Esophagus mucosa (tissue), 1 donor: ENCODE measurements at regions not wholly inside any gene's neighbourhood (a gene's known extent, or its start where the extent isn't known, plus 50 kb on each side); places are given as distances from the start of the nearest gene placed in this dataset.
A peak's percentile ranks its signal among the peaks of the same experiment; 100 is the strongest.

Experiments
- ATAC-seq: fragments of 200-7000 bp; cut with Tn5 transposase; one replicate; pipeline ENCODE4 v1.9.1; 2020
- donor health status: DM: yes; HTN: yes; CAD: no.

DNA sequence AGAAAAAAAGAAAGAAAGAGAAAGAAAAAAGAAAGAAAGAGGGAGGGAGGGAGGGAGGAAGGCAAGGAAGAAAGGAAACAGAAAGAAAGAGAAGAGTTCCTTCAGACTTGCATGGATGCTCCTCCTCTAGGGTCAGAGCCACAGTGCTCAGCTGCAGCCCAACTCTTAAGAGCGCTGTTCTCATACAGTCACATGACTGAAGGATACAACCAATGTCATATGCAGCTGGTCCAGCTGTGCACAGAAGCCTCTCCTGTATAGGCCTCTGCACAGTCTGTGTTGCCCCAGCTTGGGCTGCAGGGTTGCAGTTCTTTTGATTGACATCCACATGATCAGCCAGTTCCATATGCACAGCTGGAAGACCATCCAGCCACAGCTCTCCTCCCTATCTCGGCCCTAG is 86.8 kb upstream of the CTNNB1 start:
- ATAC-seq: no peak

DNA sequence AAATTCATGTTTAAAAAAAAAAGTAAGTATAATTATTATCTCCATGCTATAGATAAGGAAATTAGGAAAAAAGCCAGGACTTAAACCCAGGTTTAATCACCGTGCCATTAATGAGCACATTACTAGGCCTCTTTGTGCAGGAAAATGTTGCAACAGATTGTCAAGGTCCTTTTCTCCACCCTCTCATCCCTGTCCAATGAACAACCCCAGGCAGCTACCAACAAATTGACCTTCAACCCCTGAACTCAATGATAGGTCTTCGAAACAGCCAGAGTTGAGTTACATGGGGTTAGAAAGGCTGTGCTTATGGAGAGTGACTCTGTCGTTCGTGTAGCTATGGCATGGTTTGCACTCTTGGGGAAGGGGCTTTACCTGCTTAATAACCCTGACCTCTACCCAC is 84.2 kb upstream of the CTNNB1 start:
- ATAC-seq: no peak

DNA sequence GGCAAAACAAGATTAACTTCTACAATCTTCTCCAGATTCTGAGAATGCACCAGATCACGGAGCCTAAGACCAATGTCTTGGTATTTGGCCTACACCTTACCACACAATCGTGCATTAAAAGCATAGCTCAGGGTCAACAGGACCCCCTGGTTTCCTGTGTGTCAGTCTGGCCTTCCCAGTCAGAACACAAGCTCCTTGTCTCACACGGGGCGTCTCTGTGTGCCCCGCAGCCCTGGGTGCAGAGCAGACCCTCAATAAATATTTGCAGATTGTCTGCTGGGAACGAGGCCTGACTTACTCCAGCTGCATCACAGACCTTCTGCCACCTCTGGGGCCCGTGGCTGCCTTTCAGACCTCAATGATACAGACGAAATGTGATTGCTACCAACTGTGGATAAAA is 82.5 kb upstream of the CTNNB1 start:
- no peak for ATAC-seq

DNA sequence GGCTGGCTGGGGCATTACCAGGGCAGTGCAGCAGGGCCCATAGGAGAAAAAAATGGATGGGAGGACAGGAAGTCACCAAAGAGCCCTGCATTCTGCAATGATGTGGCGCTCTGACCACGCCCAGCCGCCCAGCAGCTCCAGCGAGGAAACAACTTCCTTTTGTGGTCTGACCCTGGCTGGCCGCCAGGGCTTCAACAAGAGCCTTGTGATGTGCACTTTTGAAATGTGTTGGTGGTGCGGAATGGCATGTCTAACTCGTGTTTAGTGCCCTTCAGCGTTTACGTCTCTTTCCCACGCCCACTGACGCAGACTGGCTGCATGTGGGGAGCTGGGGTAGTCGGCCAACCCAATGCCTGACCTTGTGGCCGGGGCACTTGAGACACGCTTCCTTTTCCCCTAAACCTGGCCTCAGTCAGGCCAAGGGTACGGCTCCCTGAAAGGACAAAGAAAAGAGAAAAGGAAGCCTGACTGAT is 81.9 kb upstream of the CTNNB1 start:
- ATAC-seq: peak; percentile 88

DNA sequence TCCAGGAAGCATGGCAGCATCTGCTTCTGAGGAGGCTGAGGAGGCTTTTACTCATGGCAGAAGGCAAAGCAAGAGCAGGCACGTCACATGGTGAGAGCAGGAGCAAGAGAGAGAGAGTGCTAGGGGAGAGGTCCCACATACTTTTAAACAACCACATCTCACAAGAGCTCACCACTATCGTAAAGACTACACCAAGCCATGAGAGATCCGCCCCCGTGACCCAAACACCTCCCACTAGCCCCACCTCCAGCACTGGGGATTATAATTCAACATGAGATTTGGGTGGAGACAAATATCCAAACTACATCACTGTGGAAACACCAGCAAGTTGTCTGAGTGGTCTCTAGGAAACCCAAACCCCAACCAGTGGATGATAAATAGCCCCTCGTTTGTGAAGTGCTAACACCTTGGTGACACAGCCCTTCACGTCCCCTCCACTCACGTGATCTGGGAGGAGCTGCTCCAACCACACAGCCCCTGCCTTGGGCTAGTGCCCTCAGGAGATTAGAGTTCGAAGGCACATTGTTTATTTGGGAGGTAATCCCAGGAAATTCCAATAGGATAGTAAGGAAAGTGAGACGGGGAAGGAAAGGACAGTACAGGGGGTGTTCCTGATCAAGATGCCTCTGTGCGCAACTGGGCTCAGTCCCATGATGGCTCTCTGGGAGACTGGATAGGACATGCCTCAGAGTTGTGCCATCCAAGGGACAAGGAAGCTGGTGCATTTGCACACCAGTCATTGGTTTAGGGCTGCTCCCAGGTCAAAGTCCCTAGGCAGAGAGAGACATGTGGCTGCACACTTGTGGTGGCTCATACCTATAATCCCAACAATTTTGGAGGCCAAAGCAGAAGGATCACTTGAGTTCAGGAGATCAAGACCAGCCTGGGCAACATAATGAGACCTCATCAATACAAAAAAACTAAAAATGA is 80.6 kb upstream of the CTNNB1 start:
- no peak for ATAC-seq

DNA sequence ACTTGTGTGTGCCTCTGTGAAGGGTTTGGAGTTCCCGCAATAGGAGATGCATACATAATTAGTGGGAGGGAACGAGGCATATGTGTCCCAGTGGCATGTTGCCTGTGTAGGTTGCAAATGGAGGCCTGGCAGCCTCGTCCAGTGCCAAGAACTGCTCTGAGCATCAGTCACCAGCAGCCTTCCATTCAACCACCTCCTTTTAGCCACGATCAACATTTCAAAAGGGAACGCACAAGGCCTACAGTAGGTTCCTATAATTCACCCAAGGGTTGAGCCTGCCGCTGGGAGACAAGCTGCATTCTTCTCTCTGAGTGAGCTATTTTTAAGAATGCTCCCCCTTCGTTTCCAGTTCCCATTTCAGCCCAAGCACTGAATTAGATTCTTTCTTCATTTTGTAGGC is 78.8 kb upstream of the CTNNB1 start:
- no peak for ATAC-seq

DNA sequence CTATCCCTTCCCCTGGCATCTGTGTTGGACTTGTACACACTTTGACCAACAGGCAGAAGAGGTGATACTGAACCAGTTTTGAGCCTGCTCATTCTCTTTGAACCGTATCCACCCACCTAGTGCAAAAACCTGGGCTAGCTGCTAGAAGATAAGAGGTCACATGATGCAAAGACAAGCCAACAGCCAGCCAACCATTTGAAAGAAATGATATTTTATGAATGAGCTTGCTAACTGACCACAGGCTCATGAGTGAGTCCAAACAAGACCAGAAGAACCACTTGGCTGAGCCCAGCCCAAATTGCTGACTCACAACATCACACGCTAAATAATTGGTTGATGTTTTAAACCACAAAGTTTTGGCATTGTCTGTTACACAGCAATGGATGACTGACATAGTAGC is 74.0 kb upstream of the CTNNB1 start:
- no peak for ATAC-seq

DNA sequence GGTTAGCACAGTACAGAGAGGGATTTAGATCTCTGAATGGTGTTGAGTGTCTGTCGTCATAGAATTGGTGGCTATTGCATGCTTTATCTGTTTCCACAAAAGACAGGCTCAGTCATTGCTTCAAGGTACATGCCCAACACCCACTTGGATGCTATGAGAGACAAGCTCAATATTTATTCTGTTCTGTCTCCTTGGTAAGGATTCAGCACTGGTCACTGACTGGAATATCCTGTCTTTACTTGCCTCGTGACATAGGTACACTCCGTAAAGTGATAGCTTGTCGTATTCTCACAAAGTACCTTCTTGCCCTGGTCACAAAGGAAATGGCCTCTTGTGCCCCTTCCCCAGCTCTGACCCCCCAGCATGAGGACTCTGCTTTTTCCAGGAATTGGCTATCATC is 72.8 kb upstream of the CTNNB1 start:
- ATAC-seq: no peak

DNA sequence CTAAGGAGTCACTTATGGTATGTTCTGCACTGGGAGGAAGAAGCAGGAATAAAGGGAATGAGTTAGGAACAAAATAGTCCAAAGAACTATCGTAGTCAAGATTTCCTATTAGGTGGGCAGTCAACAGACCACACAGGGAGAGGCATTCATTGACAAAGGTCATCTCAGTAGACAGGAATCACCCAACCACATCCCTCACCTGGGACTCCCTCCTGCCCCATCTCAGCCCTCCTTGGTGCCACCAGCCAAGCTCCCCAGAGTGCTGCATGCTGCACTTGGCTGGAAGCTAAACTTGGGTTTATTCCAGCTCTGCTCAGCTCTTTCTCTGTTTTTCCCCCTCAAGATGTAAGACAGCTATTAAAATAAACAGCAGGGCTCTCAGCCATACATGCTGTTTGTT is 72.3 kb upstream of the CTNNB1 start:
- no peak for ATAC-seq

DNA sequence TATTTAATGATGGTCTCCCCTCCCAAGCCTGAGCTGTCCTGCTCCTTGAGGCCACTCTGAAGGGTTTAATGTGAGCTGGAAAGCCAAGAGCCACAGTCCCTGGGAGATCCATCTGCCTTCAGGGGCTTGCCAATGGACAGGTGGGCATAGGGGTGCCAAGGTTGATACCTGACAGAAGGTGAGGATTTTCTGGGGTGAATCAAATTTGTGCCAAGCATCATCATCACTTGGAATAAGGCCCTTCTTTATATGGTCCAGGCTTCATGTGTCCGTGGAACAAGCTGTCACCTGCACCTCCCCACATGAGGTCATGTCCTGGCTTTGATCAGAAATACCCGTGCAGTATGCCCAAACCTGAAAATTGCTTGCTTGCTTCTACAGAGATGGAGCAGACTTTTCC is 71.9 kb upstream of the CTNNB1 start:
- no peak for ATAC-seq

DNA sequence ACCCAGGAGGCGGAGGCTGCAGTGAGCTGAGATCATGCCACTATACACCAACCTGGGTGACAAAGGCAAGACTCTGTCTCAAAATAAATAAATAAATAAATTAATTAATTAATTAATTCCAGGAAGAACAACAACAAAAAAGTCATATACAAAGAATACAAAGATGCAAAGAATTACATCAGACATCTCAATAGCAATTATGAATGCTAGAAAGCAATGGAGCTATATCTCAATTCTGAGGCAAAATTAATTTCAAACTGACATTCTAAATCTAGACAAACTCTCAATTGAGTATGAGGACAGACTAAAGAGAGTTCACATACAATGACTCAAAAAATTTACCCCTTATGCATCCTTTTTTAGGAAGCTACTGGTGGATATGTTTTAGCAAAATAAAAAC is 69.6 kb upstream of the CTNNB1 start:
- ATAC-seq: no peak

DNA sequence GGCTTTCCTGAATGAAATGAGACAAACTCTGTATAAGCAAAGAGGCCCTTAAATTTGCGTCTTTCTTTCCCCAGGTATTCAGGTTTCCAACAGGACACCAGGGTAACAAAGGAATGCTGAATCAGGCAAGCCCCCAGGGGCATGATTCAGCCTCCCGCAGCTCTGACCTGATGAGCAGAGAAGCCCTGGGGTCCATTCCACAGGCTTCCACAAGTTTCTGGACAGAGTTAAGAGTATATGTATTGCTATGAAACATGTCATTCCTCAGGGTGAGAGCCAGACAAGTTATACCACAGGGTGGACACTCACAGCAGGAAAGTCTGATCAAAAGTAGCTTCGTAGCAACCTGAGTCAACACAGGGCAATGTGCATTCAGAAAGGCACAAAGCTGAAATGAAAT is 68.1 kb upstream of the CTNNB1 start:
- no peak for ATAC-seq

DNA sequence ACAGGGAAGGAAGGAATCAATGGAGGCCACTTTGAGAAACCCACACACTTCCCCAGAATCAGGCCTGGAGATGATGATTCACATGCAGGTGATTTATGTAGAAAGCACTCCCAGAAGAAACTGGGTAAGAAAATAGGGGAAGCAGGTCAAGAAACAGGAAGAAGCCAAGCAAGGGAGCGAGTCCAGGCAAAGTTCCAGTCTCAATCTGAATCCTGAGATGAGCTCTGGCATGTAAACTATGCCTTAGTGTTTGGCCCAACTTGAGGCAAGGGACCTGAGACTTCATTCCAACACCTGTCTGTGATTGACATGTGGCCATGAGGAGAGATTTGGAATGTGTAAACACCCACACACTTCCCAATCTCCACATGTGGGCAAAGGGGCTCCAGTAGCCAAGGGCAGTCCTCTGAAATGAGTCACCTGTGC is 61.6 kb upstream of the CTNNB1 start:
- peak; percentile 29 for ATAC-seq

DNA sequence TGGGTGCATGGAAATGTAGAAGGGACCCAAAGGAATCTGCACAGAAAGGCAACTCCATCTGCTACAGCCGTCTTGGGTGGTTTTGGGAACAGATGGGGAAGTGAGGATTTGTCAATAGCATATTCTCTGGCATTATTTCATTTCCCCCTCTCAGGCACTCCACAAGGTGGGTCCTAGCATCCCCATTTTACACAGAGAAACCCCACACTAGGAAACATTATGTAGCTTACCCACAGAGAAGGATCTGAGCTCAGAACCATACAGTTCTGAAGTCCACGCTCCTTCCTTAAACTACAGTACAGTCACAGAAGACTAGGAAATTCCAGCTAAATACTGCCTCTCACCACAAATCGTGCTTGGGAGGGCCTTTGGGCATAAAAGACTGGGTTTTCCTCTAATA is 61.2 kb upstream of the CTNNB1 start:
- ATAC-seq: no peak

DNA sequence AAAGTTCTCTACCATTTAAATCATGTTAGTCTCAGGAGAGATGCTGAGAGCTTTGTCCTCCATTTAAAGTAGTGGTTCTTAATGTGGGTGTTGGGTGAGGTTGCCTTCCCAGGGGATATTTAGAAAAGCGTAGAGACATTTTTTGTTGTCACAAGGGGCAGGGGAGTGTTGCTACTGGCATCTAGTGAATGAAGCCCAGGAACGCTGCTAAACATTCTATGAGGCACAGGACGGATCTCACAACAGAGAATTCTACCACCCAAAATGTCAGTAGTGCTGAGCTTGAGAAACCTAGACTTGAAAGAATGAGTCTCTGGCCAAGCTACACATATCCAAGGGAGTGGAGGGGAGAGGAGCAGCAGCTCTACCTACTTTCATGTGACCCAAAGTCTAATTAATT is 60.7 kb upstream of the CTNNB1 start:
- ATAC-seq: no peak

DNA sequence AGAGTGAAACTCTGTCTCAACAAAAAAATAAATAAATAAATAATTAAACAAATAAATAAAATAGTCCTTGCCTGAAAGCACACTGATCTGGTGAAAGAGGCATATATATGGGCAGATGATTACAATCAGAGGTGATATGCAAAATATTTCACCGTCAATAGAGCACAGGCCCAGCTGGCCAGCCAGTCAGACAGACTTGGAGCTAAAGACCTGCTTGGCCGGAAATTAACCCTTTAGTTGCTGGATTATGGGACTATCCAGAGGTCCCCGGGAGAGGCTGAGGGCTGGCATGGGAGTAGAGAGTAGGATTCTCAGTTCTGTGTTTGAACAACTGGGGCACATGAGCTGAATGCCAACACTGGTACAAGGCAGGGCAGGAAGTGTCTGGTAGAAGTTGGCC is 59.1 kb upstream of the CTNNB1 start:
- ATAC-seq: no peak

DNA sequence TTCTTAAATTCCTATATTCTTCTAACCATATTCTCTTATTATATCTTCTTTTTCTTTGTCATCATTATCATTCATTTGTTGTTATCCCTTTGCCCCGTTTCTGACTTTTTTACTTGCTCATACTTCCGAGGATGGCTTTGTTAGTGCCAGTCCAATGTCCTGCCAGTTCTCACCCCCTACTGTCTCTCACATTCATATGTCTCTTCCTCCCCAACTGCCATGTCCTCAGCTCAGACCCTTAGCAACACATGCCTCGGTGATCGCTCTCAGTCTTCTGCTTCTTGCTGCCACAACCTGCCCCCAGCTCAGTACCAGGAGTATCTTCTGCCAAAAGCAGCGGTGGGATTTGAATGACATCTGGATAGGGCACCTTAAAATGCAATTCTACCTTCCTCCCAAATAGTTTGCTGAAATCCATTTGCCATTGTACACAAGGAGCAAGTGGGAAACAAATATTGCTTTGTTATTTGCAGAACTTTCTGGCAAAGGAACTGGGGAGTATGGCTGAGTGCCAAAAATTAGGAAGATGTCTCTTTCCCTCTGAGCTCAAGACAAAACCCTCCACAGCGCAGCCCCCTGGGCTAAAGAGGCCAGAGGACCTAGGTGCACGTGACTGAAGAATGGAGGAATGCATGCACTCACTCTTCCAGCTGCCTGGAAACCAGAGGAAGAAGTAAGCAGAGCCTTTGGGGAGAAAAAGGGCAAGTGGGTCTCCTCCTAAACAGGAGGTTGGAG is 57.7 kb upstream of the CTNNB1 start:
- ATAC-seq: no peak

DNA sequence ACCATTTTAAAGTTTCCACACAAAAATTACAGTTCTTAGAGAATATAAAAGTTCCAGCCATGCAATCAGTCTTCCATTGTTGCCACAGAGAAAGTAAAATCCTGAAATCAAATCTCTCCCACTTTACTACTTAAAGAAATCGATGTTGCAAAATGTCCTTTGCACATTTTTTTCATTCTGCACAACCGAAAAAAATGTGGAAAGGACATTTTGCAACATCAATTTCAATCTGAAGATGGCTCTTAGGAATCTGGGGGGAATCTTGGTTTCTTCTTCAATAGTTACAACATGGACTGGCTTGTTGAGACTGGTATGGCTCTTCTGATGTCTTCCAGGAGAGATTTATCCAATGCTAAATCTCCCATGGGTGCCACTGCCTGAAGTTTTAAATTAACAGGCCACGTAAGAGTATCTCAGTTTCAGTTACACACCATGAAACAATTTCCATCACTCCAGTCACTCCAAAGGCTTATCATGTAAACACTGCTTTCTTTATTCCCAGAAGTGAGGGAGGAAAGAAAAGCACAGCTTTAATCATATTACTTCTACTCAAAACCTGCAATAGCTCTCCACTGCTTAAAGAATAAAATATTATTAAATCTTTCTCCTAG is 55.8 kb upstream of the CTNNB1 start:
- no peak for ATAC-seq

DNA sequence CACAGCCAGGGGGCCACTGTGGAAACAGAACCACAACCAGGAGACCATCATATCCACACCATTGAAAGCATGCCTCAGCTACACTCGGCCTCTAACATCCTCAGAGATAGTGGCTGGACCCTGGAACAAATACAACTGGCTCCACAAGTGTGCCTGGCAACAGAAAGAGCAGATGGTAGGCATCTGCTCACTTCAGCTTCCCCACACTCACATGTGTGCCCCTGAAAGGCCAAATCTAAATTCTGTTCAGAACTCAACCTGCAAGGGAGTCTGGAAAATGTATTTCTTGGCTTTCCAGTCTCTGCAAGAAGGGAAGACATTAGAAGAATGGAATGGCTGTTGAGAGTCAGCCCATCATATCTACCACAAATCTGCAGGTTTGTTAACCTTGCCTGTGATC is 54.7 kb upstream of the CTNNB1 start:
- no peak for ATAC-seq

DNA sequence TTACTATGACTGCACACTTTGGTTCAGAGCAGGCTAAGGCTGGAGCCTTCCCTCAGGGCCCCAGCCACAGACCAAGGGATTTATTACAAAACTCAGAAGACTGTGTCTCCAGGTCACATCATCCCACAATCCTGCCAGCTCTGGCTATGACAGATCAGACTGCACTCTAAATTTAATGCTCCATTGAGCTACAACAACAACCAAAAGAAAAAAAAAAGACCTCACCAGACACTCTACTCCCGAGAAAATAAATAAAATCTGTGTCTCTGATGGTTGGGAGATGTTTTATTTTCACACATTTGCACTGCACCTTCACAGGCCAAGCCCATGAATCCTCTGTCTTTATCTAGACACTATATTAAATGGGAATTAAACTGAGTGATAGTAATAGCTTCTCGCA is 50.8 kb upstream of the CTNNB1 start:
- no peak for ATAC-seq

DNA sequence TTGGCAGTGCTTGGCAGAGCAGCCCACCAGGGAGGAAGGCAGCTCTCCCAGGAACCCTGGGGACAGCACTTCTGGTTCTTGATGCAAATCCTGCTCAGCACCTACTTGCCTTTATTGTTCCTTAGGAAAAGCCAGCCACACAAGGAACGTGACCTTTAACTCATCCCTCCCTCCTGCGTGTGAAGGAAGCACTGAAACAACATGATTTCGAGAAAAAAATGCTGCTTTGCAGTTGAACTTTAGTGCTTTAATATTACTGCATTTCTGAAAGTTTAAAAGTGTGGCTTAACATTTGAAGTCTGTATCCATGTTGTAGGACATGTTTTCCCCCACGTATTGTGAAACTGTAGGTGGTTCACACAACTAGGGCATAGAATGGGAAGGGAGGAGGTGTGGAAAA is 50.4 kb upstream of the CTNNB1 start:
- no peak for ATAC-seq
